Loucy (cell line): ENCODE measurements at regions not wholly inside any gene's neighbourhood (a gene's known extent, or its start where the extent isn't known, plus 50 kb on each side); places are given as distances from the start of the nearest gene placed in this dataset.

Experiments used
- H2AFZ ChIP-seq: fragments of 200-600 bp; sonication (generic); 2 replicates; pipeline ENCODE4 v1.6.0; 2016; ENCODE audit warnings: antibody characterized with exemption, mild to moderate bottlenecking, low read length, moderate library complexity
- H3F3A ChIP-seq: fragments of 200-600 bp; 2 replicates; pipeline ENCODE4 v1.6.0; 2016; ENCODE audit warnings: antibody characterized with exemption, low read depth, mild to moderate bottlenecking
- H3K27me3 ChIP-seq: fragments of 200-600 bp; sonication (generic); 2 replicates; pipeline ENCODE4 v1.6.1; 2014; ENCODE audit warnings: low read length, mild to moderate bottlenecking; ENCODE audit not compliant: insufficient read depth, poor library complexity, severe bottlenecking
- H3K36me3 ChIP-seq: fragments of 200-600 bp; sonication (generic); 2 replicates; pipeline ENCODE4 v1.6.1; 2016; ENCODE audit warnings: low read length; ENCODE audit not compliant: insufficient read depth
- H3K4me1 ChIP-seq: fragments of 200-600 bp; sonication (generic); 2 replicates; pipeline ENCODE4 v1.5.1; 2014; ENCODE audit warnings: low read length, mild to moderate bottlenecking; ENCODE audit not compliant: insufficient read depth, poor library complexity, severe bottlenecking
- H3K4me2 ChIP-seq: fragments of 200-600 bp; sonication (generic); 2 replicates; pipeline ENCODE4 v1.6.0; 2014; ENCODE audit warnings: antibody characterized with exemption, low read length, low read depth, mild to moderate bottlenecking; ENCODE audit not compliant: poor library complexity, severe bottlenecking
- H3K4me3 ChIP-seq: fragments of 200-600 bp; sonication (generic); 2 replicates; pipeline ENCODE4 v1.5.1; 2014; ENCODE audit warnings: low read length, mild to moderate bottlenecking, mixed read lengths; ENCODE audit not compliant: poor library complexity, severe bottlenecking
- H3K79me2 ChIP-seq: fragments of 200-600 bp; sonication (generic); 2 replicates; pipeline ENCODE4 v1.6.1; 2014; ENCODE audit warnings: low read length; ENCODE audit not compliant: insufficient read depth
- H3K9ac ChIP-seq: fragments of 200-600 bp; sonication (generic); 2 replicates; pipeline ENCODE4 v1.6.0; 2014; ENCODE audit warnings: mild to moderate bottlenecking, low read depth, low read length, moderate library complexity; ENCODE audit not compliant: poor library complexity, severe bottlenecking
- H3K9me2 ChIP-seq: fragments of 200-600 bp; sonication (generic); replicated peaks from 2 replicates; pipeline ENCODE4 v1.6.1; 2016; ENCODE audit warnings: low read depth, low read length, mixed read lengths
- H3K9me3 ChIP-seq: fragments of 200-600 bp; sonication (generic); 2 replicates; pipeline ENCODE4 v1.6.1; 2014; ENCODE audit warnings: mild to moderate bottlenecking, antibody characterized with exemption, low read length, low read depth; ENCODE audit not compliant: insufficient read depth
- H4K20me1 ChIP-seq: fragments of 200-600 bp; sonication (generic); 2 replicates; pipeline ENCODE4 v1.6.0; 2014; ENCODE audit warnings: antibody characterized with exemption, low read length, mild to moderate bottlenecking; ENCODE audit not compliant: insufficient read depth, poor library complexity, severe bottlenecking
- EZH2phosphoT487 ChIP-seq: fragments of 200-600 bp; IDR thresholded peaks from 2 replicates; pipeline ENCODE4 v1.6.1; 2018; ENCODE audit warnings: antibody characterized with exemption, mild to moderate bottlenecking, moderate library complexity, borderline replicate concordance
- TF ChIP-seq, protein P1 (sequence below): fragments of 200-600 bp; sonication (generic); conservative IDR thresholded peaks from 2 replicates; pipeline ENCODE4 v1.5.1; 2014; ENCODE audit warnings: mild to moderate bottlenecking, antibody characterized with exemption, low read length

DNA sequence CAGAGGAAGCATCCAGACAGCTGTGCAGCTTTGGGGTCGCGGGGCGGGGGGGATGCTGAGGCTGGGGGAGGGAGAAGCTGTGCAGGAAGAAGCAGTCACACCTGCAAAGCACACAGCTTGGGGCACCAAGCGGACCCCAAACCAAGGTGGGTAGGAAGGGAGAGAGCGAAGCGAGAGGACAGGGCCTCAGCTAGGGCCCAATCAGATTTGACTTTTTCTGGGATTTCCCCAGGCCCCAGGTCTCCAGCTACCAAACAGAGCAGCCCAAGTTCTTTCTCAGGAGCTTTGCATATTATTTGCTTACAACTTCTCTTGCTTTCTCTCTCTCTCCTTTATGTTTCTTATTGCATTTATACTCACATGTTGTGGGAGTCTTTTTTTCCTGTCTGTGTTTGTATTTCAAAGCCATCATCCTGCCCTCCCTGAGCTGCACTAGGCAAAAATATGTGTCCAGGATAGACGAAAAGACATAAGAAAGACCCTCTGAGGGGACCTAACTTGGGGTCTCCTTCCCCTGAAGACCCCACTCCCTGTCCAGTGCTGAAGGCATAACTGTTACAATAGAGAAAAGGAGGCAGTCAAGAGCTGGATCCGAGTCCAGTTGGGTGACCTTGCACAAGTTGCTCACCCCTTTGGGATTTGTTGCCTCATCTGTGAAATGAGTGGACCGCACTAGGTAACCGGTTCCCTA, 50.6 kb upstream of the SMNDC1 start:
- Histone ChIP-seq H3K4me1 (no peaks in the 10 kb centered on the region), H3K4me2 (no peak overlapping the region), H3K4me3 (no peak overlapping the region), H4K20me1 (no peaks in the 10 kb centered on the region), H3K36me3 (no peaks in the 10 kb centered on the region), H3K79me2 (no peaks in the 10 kb centered on the region), H3K27me3 (no peaks in the 10 kb centered on the region), H2AFZ (no peak overlapping the region), H3K9ac (no peak overlapping the region), H3K9me3 (no peaks in the 10 kb centered on the region), H3K9me2 (no peaks in the 10 kb centered on the region), H3F3A (no peaks in the 10 kb centered on the region)
- no peak for TF ChIP-seq EZH2phosphoT487
- TF ChIP-seq, protein P1, sequence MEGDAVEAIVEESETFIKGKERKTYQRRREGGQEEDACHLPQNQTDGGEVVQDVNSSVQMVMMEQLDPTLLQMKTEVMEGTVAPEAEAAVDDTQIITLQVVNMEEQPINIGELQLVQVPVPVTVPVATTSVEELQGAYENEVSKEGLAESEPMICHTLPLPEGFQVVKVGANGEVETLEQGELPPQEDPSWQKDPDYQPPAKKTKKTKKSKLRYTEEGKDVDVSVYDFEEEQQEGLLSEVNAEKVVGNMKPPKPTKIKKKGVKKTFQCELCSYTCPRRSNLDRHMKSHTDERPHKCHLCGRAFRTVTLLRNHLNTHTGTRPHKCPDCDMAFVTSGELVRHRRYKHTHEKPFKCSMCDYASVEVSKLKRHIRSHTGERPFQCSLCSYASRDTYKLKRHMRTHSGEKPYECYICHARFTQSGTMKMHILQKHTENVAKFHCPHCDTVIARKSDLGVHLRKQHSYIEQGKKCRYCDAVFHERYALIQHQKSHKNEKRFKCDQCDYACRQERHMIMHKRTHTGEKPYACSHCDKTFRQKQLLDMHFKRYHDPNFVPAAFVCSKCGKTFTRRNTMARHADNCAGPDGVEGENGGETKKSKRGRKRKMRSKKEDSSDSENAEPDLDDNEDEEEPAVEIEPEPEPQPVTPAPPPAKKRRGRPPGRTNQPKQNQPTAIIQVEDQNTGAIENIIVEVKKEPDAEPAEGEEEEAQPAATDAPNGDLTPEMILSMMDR, result no peak

DNA sequence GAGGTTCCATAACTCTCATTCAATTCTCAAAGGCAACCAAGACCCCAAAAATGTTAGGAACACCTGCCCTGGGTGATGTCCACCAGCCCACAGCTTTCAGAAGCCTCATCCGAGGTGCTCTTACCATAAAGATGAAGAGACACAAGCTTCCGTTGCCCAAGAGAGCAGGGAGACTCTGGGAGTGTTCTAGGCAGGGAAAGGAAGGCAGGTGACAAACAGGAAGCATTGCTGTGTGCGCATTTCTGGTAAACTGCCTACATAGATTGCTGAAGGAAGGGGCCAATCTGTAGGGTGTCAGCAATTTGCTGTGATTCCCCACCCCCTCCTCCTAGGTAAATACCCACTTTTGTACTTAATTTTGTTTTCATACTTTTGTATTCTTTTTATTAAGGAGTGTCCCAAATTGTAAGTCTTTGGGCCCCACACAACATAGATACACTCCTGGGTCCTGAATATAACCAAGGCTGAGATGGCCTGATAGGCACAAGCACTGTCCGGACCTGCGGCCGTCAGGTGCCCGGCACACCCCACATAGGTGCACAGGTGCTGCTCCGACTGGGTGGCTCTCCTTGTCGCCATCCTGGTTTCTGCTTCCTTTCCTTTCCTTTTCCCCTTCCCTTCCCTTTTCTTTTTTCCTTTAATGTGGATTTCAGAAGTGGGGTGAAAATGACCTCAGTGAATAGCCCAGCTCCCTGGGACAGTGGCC, 51.4 kb upstream of the SMNDC1 start:
- H3K4me3 ChIP-seq, result no peak overlapping the region

DNA sequence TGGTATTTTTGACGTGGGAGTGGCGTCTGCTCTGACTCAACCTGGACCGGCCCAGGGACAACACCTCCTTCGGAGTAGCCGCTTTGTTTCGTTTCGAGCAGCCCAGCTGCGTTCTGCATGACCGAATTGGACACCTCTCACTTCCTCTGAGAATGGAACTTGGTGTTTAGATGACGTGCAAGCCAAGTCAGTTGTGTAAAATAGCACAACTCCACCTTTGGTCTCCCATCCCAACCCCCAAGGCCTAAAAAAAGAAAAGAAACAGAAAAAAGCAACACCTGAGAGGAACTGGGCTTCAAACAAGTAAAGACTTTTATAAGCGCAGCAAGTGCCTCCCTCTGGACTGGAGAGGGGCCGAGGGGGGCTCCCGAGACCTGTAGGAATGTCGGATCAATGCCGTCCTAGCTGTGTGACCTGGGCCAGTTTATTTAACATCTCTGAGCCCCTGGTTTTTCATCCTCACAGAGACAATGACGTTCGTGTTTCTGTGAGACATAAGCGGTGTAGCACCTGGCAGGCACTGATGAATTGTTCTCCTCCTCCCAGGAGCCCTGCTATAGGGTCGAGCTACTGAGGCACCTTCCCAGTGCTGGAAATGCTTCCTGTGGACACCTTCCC, 52.0 kb upstream of the SMNDC1 start:
- Histone ChIP-seq H4K20me1 (no peaks in the 10 kb centered on the region), H3K9ac (no peak overlapping the region), H3K27me3 (no peaks in the 10 kb centered on the region), H3K79me2 (no peaks in the 10 kb centered on the region), H3K9me3 (no peaks in the 10 kb centered on the region), H3K36me3 (no peaks in the 10 kb centered on the region), H3F3A (no peaks in the 10 kb centered on the region), H3K9me2 (no peaks in the 10 kb centered on the region), H3K4me2 (no peak overlapping the region), H3K4me3 (no peak overlapping the region), H2AFZ (no peak overlapping the region), H3K4me1 (no peaks in the 10 kb centered on the region)
- TF ChIP-seq EZH2phosphoT487, result no peak
- TF ChIP-seq, protein P1, result no peak

More for the DNA sequence above, 51.4 kb upstream of the SMNDC1 start:
- Histone ChIP-seq H3K4me1 (no peaks in the 10 kb centered on the region), H3K9me3 (no peaks in the 10 kb centered on the region), H3K36me3 (no peaks in the 10 kb centered on the region), H3K9me2 (no peaks in the 10 kb centered on the region), H2AFZ (no peak overlapping the region), H3K79me2 (no peaks in the 10 kb centered on the region), H4K20me1 (no peaks in the 10 kb centered on the region), H3K9ac (no peak overlapping the region), H3F3A (no peaks in the 10 kb centered on the region), H3K4me2 (no peak overlapping the region), H3K27me3 (no peaks in the 10 kb centered on the region)
- no peak for TF ChIP-seq EZH2phosphoT487
- TF ChIP-seq, protein P1, result no peak
